ENCODE measurements at regions not wholly inside any gene's neighbourhood (a gene's known extent, or its start where the extent isn't known, plus 50 kb on each side); places are given as distances from the start of the nearest gene placed in this dataset.

DNA sequence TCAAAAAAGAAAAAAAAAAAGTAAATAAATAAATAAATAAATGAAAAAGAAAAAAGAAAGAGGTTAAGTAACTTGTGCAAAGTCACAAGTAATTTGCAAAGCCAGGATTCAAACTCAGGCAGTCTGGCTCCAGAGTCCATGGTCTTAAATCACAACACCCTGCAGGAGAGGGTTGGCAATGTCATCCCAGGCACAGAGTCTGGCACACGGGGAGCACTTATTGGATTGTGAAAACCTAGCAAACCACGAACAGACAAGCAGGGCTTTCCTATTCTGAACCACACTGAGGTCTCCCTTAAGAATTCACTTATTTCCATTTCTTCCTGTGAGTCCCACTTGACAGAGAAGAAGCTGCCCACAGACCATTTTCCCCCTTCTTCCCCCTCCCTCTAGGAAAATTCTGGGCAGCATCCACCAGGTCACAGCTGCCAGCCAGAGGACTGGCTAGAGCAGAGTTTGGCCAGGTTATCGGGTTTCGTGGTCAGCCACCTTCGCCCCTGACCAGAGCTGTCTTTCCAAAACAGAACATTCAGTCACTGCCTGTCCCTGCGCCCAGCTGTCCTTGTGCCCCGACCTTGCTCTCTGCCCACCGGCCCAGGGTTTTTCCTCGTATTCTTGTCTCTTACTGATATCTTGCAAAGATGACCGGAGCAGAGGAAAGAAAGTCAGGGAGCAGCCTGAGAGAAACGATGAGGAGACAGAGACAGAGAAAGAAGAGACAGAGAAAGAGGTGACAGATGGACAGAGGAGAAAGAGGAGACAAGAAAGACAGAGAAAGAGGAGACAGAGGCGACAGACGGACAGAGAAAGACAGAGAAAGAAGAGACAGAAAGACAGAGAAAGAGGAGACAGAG lies 106.4 kb upstream of the PTPN1 start:
- TF ChIP-seq EP300 (IDR thresholded peaks at IDR 0.05; ENCODE audit: low read depth) (no peak), POLR2AphosphoS5 (IDR thresholded peaks at IDR 0.05) (no peak), POLR2A (IDR thresholded peaks at IDR 0.05) (no peak)
- TF ChIP-seq, protein P1, sequence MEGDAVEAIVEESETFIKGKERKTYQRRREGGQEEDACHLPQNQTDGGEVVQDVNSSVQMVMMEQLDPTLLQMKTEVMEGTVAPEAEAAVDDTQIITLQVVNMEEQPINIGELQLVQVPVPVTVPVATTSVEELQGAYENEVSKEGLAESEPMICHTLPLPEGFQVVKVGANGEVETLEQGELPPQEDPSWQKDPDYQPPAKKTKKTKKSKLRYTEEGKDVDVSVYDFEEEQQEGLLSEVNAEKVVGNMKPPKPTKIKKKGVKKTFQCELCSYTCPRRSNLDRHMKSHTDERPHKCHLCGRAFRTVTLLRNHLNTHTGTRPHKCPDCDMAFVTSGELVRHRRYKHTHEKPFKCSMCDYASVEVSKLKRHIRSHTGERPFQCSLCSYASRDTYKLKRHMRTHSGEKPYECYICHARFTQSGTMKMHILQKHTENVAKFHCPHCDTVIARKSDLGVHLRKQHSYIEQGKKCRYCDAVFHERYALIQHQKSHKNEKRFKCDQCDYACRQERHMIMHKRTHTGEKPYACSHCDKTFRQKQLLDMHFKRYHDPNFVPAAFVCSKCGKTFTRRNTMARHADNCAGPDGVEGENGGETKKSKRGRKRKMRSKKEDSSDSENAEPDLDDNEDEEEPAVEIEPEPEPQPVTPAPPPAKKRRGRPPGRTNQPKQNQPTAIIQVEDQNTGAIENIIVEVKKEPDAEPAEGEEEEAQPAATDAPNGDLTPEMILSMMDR (IDR thresholded peaks at IDR 0.05): no peak
